Dendritic cell treated with granulocyte-macrophage colony-stimulating factor and Interleukin-4, amounts not matched to agents 40 ng/mL and 50 ng/mL, for 4 days (primary cell): ENCODE measurements at regions not wholly inside any gene's neighbourhood (a gene's known extent, or its start where the extent isn't known, plus 50 kb on each side); places are given as distances from the start of the nearest gene placed in this dataset.
"Not testable (repeated sequence)": the region's sequence is repeated elsewhere in the genome, so short reads cannot be mapped to it uniquely, and the experiment has no call there.

Experiments used
- H3K27ac Mint-ChIP-seq: one replicate; pipeline ENCODE4 v1.8.0; 2022; ENCODE audit warnings: mild to moderate bottlenecking, mixed read lengths
- H3K27me3 Mint-ChIP-seq: one replicate; pipeline ENCODE4 v1.8.0; 2022; ENCODE audit warnings: mild to moderate bottlenecking, mixed read lengths
- H3K36me3 Mint-ChIP-seq: one replicate; pipeline ENCODE4 v1.8.0; 2022; ENCODE audit warnings: low read depth, mixed read lengths
- H3K4me1 Mint-ChIP-seq: one replicate; pipeline ENCODE4 v1.8.0; 2022; ENCODE audit warnings: low read depth, mixed read lengths
- H3K4me3 Mint-ChIP-seq: one replicate; pipeline ENCODE4 v1.8.0; 2022; ENCODE audit warnings: mild to moderate bottlenecking, moderate library complexity, mixed read lengths
- H3K9me3 Mint-ChIP-seq: one replicate; pipeline ENCODE4 v1.8.0; 2022; ENCODE audit warnings: mixed read lengths
- intact Hi-C: fragments of 100-400 bp; cut with micrococcal nuclease; formaldehyde crosslinking; loops from one replicate; pipeline ENCODE4 v1.15.0; 2022

- H3K4me1 Mint-ChIP-seq, result peaks cover 24% of the 10 kb centered on the region
Observed at GRCh38 chr2:40025276-40025675, 246.2 kb upstream of the THUMPD2 start.

DNA sequence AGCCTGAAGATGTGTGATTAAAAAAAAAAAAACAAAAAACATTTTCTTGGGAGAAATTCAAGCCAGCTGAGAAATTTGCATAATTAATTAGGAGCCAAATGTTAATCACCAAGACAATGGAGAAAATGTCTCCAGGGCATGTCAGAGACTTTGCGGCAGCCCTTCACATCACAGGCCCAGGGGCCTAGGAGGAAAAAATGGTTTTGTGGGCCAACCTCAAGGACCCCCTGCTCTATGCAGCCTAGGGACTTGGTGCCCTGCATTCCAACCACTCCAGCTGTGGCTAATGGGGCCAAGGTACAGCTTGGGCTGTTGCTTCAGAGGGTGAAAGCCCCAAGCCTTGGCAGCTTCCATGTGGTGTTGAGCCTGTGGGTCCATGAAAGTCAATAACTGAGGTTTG lies 241.9 kb upstream of the THUMPD2 start:
- H3K27ac Mint-ChIP-seq, result no peak overlapping the region
- H3K4me1 Mint-ChIP-seq, result no peaks in the 10 kb centered on the region
- intact Hi-C loops, result no loop called here
- no peak overlapping the region for H3K4me3 Mint-ChIP-seq
- H3K36me3 Mint-ChIP-seq, result peaks cover 9% of the 10 kb centered on the region
- H3K9me3 Mint-ChIP-seq, result peaks cover 28% of the 10 kb centered on the region
- H3K27me3 Mint-ChIP-seq, result no peaks in the 10 kb centered on the region

More at GRCh38 chr2:40025276-40025675, 246.2 kb upstream of the THUMPD2 start:
- H3K27me3 Mint-ChIP-seq, H3K27ac Mint-ChIP-seq, H3K36me3 Mint-ChIP-seq, intact Hi-C loops, H3K4me3 Mint-ChIP-seq: not testable (repeated sequence)
- peaks cover 23% of the 10 kb centered on the region for H3K9me3 Mint-ChIP-seq

GRCh38 chr2:40016151-40016885 lies 237.3 kb upstream of the THUMPD2 start:
- no peaks in the 10 kb centered on the region for H3K4me1 Mint-ChIP-seq
- H3K4me3 Mint-ChIP-seq, result no peak overlapping the region
- peaks cover 9% of the 10 kb centered on the region for H3K36me3 Mint-ChIP-seq
- H3K9me3 Mint-ChIP-seq, result peaks cover 34% of the 10 kb centered on the region
- no peaks in the 10 kb centered on the region for H3K27me3 Mint-ChIP-seq
- intact Hi-C loops, result no loop called here
- no peak overlapping the region for H3K27ac Mint-ChIP-seq

DNA sequence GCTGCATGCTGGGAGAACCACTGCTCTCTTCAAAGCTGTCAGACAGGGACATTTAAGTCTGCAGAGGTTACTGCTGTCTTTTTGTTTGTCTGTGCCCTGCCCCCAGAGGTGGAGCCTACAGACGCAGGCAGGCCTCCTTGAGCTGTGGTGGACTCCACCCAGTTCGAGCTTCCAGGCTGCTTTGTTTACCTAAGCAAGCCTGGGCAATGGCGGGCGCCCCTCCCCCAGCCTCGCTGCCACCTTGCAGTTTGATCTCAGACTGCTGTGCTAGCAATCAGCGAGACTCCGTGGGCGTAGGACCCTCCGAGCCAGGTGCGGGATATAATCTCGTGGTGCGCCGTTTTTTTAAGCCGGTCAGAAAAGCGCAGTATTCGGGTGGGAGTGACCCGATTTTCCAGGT lies 234.9 kb upstream of the THUMPD2 start:
- H3K4me3 Mint-ChIP-seq, H3K27me3 Mint-ChIP-seq, H3K27ac Mint-ChIP-seq, H3K4me1 Mint-ChIP-seq, intact Hi-C loops, H3K36me3 Mint-ChIP-seq: not testable (repeated sequence)
- peaks cover 21% of the 10 kb centered on the region for H3K9me3 Mint-ChIP-seq

- no peak overlapping the region for H3K27ac Mint-ChIP-seq
- intact Hi-C loops, result no loop called here
- no peak overlapping the region for H3K4me3 Mint-ChIP-seq
- H3K4me1 Mint-ChIP-seq, result no peaks in the 10 kb centered on the region
- no peaks in the 10 kb centered on the region for H3K27me3 Mint-ChIP-seq
- no peaks in the 10 kb centered on the region for H3K36me3 Mint-ChIP-seq
- no peaks in the 10 kb centered on the region for H3K9me3 Mint-ChIP-seq
Observed at GRCh38 chr2:40004336-40004735, 225.3 kb upstream of the THUMPD2 start.

- Mint-ChIP-seq H3K4me3 (no peak overlapping the region), H3K36me3 (no peaks in the 10 kb centered on the region), H3K4me1 (no peaks in the 10 kb centered on the region), H3K27me3 (no peaks in the 10 kb centered on the region), H3K9me3 (no peaks in the 10 kb centered on the region), H3K27ac (no peak overlapping the region)
- intact Hi-C loops, result no loop called here
Observed at GRCh38 chr2:40002339-40002738, 223.3 kb upstream of the THUMPD2 start.

- no peaks in the 10 kb centered on the region for H3K27me3 Mint-ChIP-seq
- intact Hi-C loops, result no loop called here
- no peak overlapping the region for H3K4me3 Mint-ChIP-seq
- H3K9me3 Mint-ChIP-seq, result no peaks in the 10 kb centered on the region
- no peaks in the 10 kb centered on the region for H3K4me1 Mint-ChIP-seq
- no peaks in the 10 kb centered on the region for H3K36me3 Mint-ChIP-seq
- H3K27ac Mint-ChIP-seq, result no peak overlapping the region
Observed at GRCh38 chr2:39999864-40000263, 220.8 kb upstream of the THUMPD2 start.

DNA sequence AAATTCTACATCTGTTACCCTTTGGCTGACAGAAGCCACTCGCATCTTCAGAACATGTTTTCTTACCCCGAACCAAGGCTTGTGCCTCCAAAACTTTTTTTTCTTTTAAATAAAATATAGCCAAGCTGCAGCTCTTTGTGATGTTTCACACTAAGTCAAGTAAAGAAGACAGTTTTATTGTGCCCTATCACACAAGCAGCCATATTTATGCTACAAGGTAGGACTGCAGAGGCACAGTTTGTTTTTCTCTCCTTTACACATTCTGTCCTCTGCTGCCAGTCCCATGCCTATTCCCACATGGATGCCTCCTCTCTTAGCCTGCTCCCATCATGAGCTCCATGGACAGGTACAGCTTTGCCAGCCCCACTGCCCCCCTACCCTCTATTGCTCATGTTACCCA lies 219.6 kb upstream of the THUMPD2 start:
- Mint-ChIP-seq H3K27me3 (no peaks in the 10 kb centered on the region), H3K27ac (no peak overlapping the region), H3K4me3 (no peak overlapping the region), H3K4me1 (no peaks in the 10 kb centered on the region), H3K36me3 (no peaks in the 10 kb centered on the region), H3K9me3 (no peaks in the 10 kb centered on the region)
- intact Hi-C loops, result no loop called here

GRCh38 chr2:39996653-39997080 lies 217.6 kb upstream of the THUMPD2 start:
- H3K27ac Mint-ChIP-seq, result no peak overlapping the region
- no peaks in the 10 kb centered on the region for H3K27me3 Mint-ChIP-seq
- intact Hi-C loops, result no loop called here
- no peaks in the 10 kb centered on the region for H3K4me1 Mint-ChIP-seq
- no peak overlapping the region for H3K4me3 Mint-ChIP-seq
- H3K36me3 Mint-ChIP-seq, result no peaks in the 10 kb centered on the region
- no peaks in the 10 kb centered on the region for H3K9me3 Mint-ChIP-seq

DNA sequence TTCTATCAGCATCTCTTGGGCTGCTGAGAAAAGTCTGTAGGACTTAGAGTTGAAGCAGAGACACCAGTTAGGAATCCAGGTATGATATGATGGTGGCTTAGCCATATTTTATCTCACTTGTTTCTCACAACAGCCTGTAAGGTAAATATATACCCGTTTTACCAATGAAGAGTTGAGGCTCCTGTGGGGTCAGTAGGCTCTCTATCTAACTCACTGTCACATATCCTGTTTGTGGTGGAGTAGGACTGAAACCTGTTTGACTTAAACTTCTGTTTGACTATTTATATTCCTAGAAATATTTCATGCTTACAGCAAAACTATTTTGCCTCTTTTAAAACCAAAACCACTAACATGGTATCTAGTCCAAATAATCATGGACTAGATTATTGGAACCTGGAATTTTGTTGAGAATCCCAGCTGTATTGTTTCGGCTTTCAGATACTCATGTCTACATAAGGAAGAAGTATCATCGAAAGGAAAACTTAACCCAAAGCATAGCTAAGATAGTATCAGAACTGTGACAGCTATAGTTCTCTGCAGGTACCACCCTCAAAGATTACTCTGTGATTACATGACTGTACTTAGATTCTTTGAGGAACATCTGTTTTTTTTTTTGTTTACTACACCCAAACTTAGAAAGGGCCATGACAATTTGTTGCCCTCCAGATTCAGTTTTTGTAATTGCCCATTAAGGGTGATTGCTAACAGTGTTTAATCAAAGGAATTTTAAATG lies 216.1 kb upstream of the THUMPD2 start:
- no peak overlapping the region for H3K27ac Mint-ChIP-seq
- intact Hi-C loops, result no loop called here
- H3K36me3 Mint-ChIP-seq, result no peaks in the 10 kb centered on the region
- H3K9me3 Mint-ChIP-seq, result no peaks in the 10 kb centered on the region
- H3K4me3 Mint-ChIP-seq, result no peak overlapping the region
- no peaks in the 10 kb centered on the region for H3K27me3 Mint-ChIP-seq
- no peaks in the 10 kb centered on the region for H3K4me1 Mint-ChIP-seq

- Mint-ChIP-seq H3K4me1 (no peaks in the 10 kb centered on the region), H3K27me3 (no peaks in the 10 kb centered on the region), H3K4me3 (no peak overlapping the region), H3K36me3 (no peaks in the 10 kb centered on the region), H3K9me3 (no peaks in the 10 kb centered on the region), H3K27ac (no peak overlapping the region)
- intact Hi-C loops, result no loop called here
Observed at GRCh38 chr2:39994151-39994550, 215.1 kb upstream of the THUMPD2 start.

DNA sequence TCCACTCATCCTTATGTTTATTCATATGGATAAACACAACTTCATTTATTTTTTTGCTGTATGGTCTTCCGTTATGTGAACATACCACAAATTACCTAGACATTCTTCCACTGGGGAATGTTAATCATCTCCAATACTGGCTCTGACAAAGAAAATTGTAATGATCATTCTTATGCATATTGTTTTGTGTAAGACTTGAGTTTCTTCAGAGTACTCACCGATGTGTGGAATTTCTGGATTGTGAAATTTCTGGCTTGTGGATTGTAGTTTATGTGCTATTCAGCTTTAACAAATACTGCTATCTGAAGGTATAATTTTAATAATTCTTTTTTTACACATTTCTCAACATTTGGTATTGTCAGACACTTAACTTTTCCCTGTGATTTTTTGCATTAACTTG lies 212.2 kb upstream of the THUMPD2 start:
- no peak overlapping the region for H3K4me3 Mint-ChIP-seq
- H3K9me3 Mint-ChIP-seq, result peaks cover 2% of the 10 kb centered on the region
- no peaks in the 10 kb centered on the region for H3K27me3 Mint-ChIP-seq
- intact Hi-C loops, result no loop called here
- no peak overlapping the region for H3K27ac Mint-ChIP-seq
- H3K36me3 Mint-ChIP-seq, result no peaks in the 10 kb centered on the region
- no peaks in the 10 kb centered on the region for H3K4me1 Mint-ChIP-seq

DNA sequence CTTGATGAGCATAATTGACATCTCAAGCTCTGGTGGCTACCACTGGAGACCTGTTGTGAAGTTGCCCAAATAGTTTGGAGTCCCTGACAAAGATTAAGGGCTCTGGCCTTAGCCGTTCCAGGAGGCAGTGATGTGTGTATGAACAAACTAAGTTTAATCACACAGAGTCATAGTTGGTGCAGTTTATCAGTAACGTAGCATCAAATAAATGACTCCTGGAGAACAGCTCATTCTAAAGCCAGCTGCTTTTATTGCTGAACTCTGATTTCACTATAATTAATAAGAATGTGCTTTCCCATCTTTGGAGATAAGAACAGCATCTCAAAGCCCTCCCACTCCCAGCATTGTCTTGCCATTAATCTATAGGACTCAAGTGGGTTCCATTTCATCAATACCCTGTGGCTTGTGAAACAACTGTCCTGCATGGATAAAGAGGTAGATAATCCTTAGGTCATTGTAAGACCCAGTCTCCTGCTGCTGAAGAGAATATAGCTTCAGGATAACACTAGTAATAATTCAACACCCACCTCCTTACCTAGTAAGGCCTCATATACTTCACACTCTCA lies 211.4 kb upstream of the THUMPD2 start:
- peaks cover 10% of the 10 kb centered on the region for H3K9me3 Mint-ChIP-seq
- no peaks in the 10 kb centered on the region for H3K36me3 Mint-ChIP-seq
- H3K27ac Mint-ChIP-seq, result no peak overlapping the region
- H3K4me3 Mint-ChIP-seq, result no peak overlapping the region
- H3K4me1 Mint-ChIP-seq, result no peaks in the 10 kb centered on the region
- intact Hi-C loops, result no loop called here
- H3K27me3 Mint-ChIP-seq, result no peaks in the 10 kb centered on the region

GRCh38 chr2:39989888-39990287 lies 210.8 kb upstream of the THUMPD2 start:
- Mint-ChIP-seq H3K4me1 (no peaks in the 10 kb centered on the region), H3K9me3 (peaks cover 15% of the 10 kb centered on the region), H3K27ac (no peak overlapping the region), H3K27me3 (no peaks in the 10 kb centered on the region), H3K36me3 (no peaks in the 10 kb centered on the region), H3K4me3 (no peak overlapping the region)
- intact Hi-C loops, result no loop called here
